CD14-positive monocyte (primary cell): ENCODE measurements at regions not wholly inside any gene's neighbourhood (a gene's known extent, or its start where the extent isn't known, plus 50 kb on each side); places are given as distances from the start of the nearest gene placed in this dataset.

Source experiments
- DNase-seq, 3 donors: peaks; one replicate each; pipeline ENCODE4 v3.0.0-alpha.2; 2011 to 2022
- H2AFZ ChIP-seq: 2 replicates; pipeline ENCODE4 v1.6.0; 2012; ENCODE audit warnings: mild to moderate bottlenecking, low read depth, low read length, inconsistent platforms; ENCODE audit not compliant: insufficient read depth, poor library complexity, severe bottlenecking
- H3K27ac ChIP-seq, 2 donors: 1 replicate in 1 of 2; 2 replicates in 1 of 2; pipeline ENCODE4 v1.5.1; 2012 to 2013; ENCODE audit warnings: low read length in 2 of 2, control low read depth in 1 of 2, inconsistent platforms in 1 of 2, low read depth in 1 of 2, mild to moderate bottlenecking in 1 of 2
- H3K27me3 ChIP-seq, 2 donors: one replicate each; pipeline versions ENCODE4 v1.6.0 to v1.6.1; 2011 to 2013; ENCODE audit warnings: low read length in 2 of 2; ENCODE audit not compliant: control insufficient read depth in 2 of 2, insufficient read depth in 2 of 2
- H3K36me3 ChIP-seq, 2 donors: replicated peaks in 1 of 2; 1 replicate in 1 of 2; 2 replicates in 1 of 2; pipeline versions ENCODE4 v1.5.1 to v1.6.1; 2012 to 2013; ENCODE audit warnings: low read length in 2 of 2, control low read depth in 1 of 2, inconsistent platforms in 1 of 2, mild to moderate bottlenecking in 1 of 2; ENCODE audit not compliant: insufficient read depth in 2 of 2, control insufficient read depth in 1 of 2
- H3K4me1 ChIP-seq, 2 donors: 1 replicate in 1 of 2; 2 replicates in 1 of 2; pipeline versions ENCODE4 v1.5.1 to v1.6.1; 2012 to 2013; ENCODE audit warnings: low read length in 2 of 2, control low read depth in 1 of 2, inconsistent platforms in 1 of 2, mild to moderate bottlenecking in 1 of 2, moderate library complexity in 1 of 2; ENCODE audit not compliant: insufficient read depth in 2 of 2, control insufficient read depth in 1 of 2
- H3K4me2 ChIP-seq: replicated peaks from 2 replicates; pipeline ENCODE3; 2012; ENCODE audit warnings: low read length, moderate library complexity, mild to moderate bottlenecking; ENCODE audit not compliant: poor library complexity, severe bottlenecking; ENCODE audit errors: extremely low read depth
- H3K4me3 ChIP-seq, 3 experiments: fragments of 200-600 bp in 1 of 3; sonication (generic) in 1 of 3; replicated peaks in 1 of 3; 1 replicate in 2 of 3; 2 replicates in 1 of 3; pipeline ENCODE4 v1.5.1; 2011 to 2013; ENCODE audit warnings: low read length in 3 of 3, mild to moderate bottlenecking in 3 of 3, control low read depth in 2 of 3, low read depth in 2 of 3, inconsistent platforms in 1 of 3, moderate library complexity in 1 of 3
- H3K79me2 ChIP-seq: 2 replicates; pipeline ENCODE4 v1.6.0; 2012; ENCODE audit warnings: mild to moderate bottlenecking, control low read depth, inconsistent platforms, low read length, moderate library complexity; ENCODE audit not compliant: insufficient read depth
- H3K9ac ChIP-seq: 2 replicates; pipeline ENCODE4 v1.6.0; 2017; ENCODE audit warnings: low read length, mild to moderate bottlenecking; ENCODE audit not compliant: insufficient read depth, poor library complexity, severe bottlenecking
- H3K9me3 ChIP-seq, 2 donors: replicated peaks in 1 of 2; 1 replicate in 1 of 2; 2 replicates in 1 of 2; pipeline versions ENCODE4 v1.5.1 to v1.6.1; 2012 to 2013; ENCODE audit warnings: low read length in 2 of 2, control low read depth in 1 of 2; ENCODE audit not compliant: control insufficient read depth in 1 of 2, insufficient read depth in 1 of 2
- H4K20me1 ChIP-seq: 2 replicates; pipeline ENCODE4 v1.6.0; 2012; ENCODE audit warnings: mild to moderate bottlenecking, low read length, control low read depth, moderate library complexity; ENCODE audit not compliant: insufficient read depth
- H3K27ac Mint-ChIP-seq, 7 donors: one replicate each; pipeline ENCODE4 v1.8.0; 2020; ENCODE audit warnings: mild to moderate bottlenecking in 7 of 7, mixed read lengths in 7 of 7, moderate library complexity in 6 of 7, inconsistent platforms in 2 of 7
- H3K27me3 Mint-ChIP-seq, 3 donors: one replicate each; pipeline ENCODE4 v1.8.0; 2021 to 2022; ENCODE audit warnings: low read depth in 3 of 3, mild to moderate bottlenecking in 3 of 3, mixed read lengths in 3 of 3, moderate library complexity in 3 of 3, inconsistent platforms in 1 of 3
- H3K36me3 Mint-ChIP-seq, 2 donors: one replicate each; pipeline ENCODE4 v1.8.0; 2020; ENCODE audit warnings: mixed read lengths in 2 of 2, inconsistent platforms in 1 of 2, mild to moderate bottlenecking in 1 of 2
- H3K4me1 Mint-ChIP-seq: one replicate; pipeline ENCODE4 v1.8.0; 2020; ENCODE audit warnings: mild to moderate bottlenecking, mixed read lengths
- H3K4me3 Mint-ChIP-seq, 2 donors: one replicate each; pipeline ENCODE4 v1.8.0; 2020; ENCODE audit warnings: mild to moderate bottlenecking in 2 of 2, mixed read lengths in 2 of 2, moderate library complexity in 1 of 2
- H3K9me3 Mint-ChIP-seq, 7 donors: one replicate each; pipeline ENCODE4 v1.8.0; 2020 to 2022; ENCODE audit warnings: mixed read lengths in 7 of 7, mild to moderate bottlenecking in 6 of 7, moderate library complexity in 6 of 7, inconsistent platforms in 2 of 7
- CTCF ChIP-seq: fragments of 200-600 bp; IDR thresholded peaks from one replicate; pipeline ENCODE4 v1.8.0; 2022; ENCODE audit warnings: antibody characterized with exemption, mild to moderate bottlenecking
- WGBS: methylation state at CpG from one replicate; pipeline ENCODE4 v1.1.5; 2013; ENCODE audit warnings: missing lambda C conversion rate; ENCODE audit not compliant: insufficient coverage; 5-methylcytosine and 5-hydroxymethylcytosine counted together
- intact Hi-C, 2 donors: fragments of 100-400 bp; cut with micrococcal nuclease; formaldehyde crosslinking; loops; one replicate each; pipeline versions ENCODE4 v1.15.0 to v1.15.1; 2023

GRCh38 chr16:61296305-61296704 is 739.9 kb downstream of the CDH8 start:
- no peaks in the 10 kb centered on the region for H3K9me3 ChIP-seq
- WGBS: 89% methylated on average over 7 of the region's 7 CpGs
- H3K79me2 ChIP-seq: no peaks in the 10 kb centered on the region
- H3K4me1 ChIP-seq: no peaks in the 10 kb centered on the region
- H4K20me1 ChIP-seq: no peaks in the 10 kb centered on the region
- no peak overlapping the region for H3K4me2 ChIP-seq
- intact Hi-C loops: no loop called here
- no peaks in the 10 kb centered on the region for H3K36me3 ChIP-seq
- no peaks in the 10 kb centered on the region for H3K27me3 Mint-ChIP-seq
- no peaks in the 10 kb centered on the region for H3K4me1 Mint-ChIP-seq
- H3K27ac ChIP-seq: no peak overlapping the region
- H3K27ac Mint-ChIP-seq: no peak overlapping the region
- no peaks in the 10 kb centered on the region for H3K27me3 ChIP-seq
- H3K36me3 Mint-ChIP-seq: no peaks in the 10 kb centered on the region
- DNase-seq: no peak
- H3K4me3 ChIP-seq: no peak overlapping the region
- peaks cover 0 to 2% (median 0%) of the 10 kb centered on the region in 7 donors for H3K9me3 Mint-ChIP-seq
- H3K4me3 Mint-ChIP-seq: no peak overlapping the region
- TF ChIP-seq CTCF: no peak
- no peak overlapping the region for H3K9ac ChIP-seq
- no peak overlapping the region for H2AFZ ChIP-seq

DNA sequence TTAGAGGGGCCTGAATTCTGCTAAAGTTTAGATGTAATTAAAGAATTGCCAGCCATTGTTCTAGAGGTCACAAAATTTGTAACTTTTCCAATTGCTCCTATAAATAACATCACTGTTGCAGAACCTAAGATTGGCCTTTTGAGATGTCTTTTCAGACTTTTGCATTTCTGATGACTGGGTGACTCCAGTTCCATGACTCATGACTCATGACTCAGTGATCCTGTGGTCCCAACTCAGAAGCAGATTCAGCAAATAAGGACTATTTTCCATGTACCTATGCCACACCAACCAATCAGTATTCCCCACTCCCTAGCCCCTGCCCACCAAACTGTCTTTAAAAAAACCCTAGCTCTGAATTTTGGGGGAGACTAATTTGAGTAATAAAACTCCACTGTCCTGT is 740.9 kb downstream of the CDH8 start:
- H2AFZ ChIP-seq: no peak overlapping the region
- H3K36me3 ChIP-seq: no peaks in the 10 kb centered on the region
- no peak overlapping the region for H3K27ac Mint-ChIP-seq
- no peak overlapping the region for H3K27ac ChIP-seq
- H3K4me1 Mint-ChIP-seq: no peaks in the 10 kb centered on the region
- H3K9me3 ChIP-seq: no peaks in the 10 kb centered on the region
- no peaks in the 10 kb centered on the region for H4K20me1 ChIP-seq
- peaks cover 0 to 2% (median 0%) of the 10 kb centered on the region in 7 donors for H3K9me3 Mint-ChIP-seq
- H3K27me3 Mint-ChIP-seq: no peaks in the 10 kb centered on the region
- no peak overlapping the region for H3K4me3 Mint-ChIP-seq
- H3K4me2 ChIP-seq: no peak overlapping the region
- no peaks in the 10 kb centered on the region for H3K36me3 Mint-ChIP-seq
- no peaks in the 10 kb centered on the region for H3K79me2 ChIP-seq
- no peak for TF ChIP-seq CTCF
- intact Hi-C loops: no loop called here
- no peak for DNase-seq
- no peaks in the 10 kb centered on the region for H3K27me3 ChIP-seq
- H3K9ac ChIP-seq: no peak overlapping the region
- H3K4me1 ChIP-seq: no peaks in the 10 kb centered on the region
- H3K4me3 ChIP-seq: no peak overlapping the region
